Neural cell (in vitro differentiated cells): ENCODE measurements at regions not wholly inside any gene's neighbourhood (a gene's known extent, or its start where the extent isn't known, plus 50 kb on each side); places are given as distances from the start of the nearest gene placed in this dataset.

Experiments used
- CTCF ChIP-seq: fragments of 450-650 bp; IDR thresholded peaks from 2 replicates; pipeline ENCODE4 v1.5.1; 2014; ENCODE audit warnings: antibody characterized with exemption, mild to moderate bottlenecking, moderate library complexity; ENCODE audit not compliant: poor library complexity, severe bottlenecking
- EP300 ChIP-seq: fragments of 450-650 bp; conservative IDR thresholded peaks from 2 replicates; pipeline ENCODE4 v1.6.1; 2014; ENCODE audit warnings: antibody characterized with exemption, mild to moderate bottlenecking, moderate library complexity; ENCODE audit not compliant: poor library complexity, severe bottlenecking
- EZH2 ChIP-seq: fragments of 200-600, 300-800 bp; shearing (Covaris generic), sonication (generic); IDR thresholded peaks from 2 replicates; pipeline ENCODE4 v1.6.1; 2014; ENCODE audit warnings: antibody characterized with exemption, low read length, borderline replicate concordance, mild to moderate bottlenecking; ENCODE audit not compliant: insufficient read depth, poor library complexity, severe bottlenecking
- MXI1 ChIP-seq: fragments of 450-650 bp; conservative IDR thresholded peaks from 2 replicates; pipeline ENCODE4 v1.6.1; 2014; ENCODE audit warnings: antibody characterized with exemption, mild to moderate bottlenecking; ENCODE audit not compliant: poor library complexity, severe bottlenecking
- POLR2AphosphoS5 ChIP-seq: IDR thresholded peaks from 2 replicates; pipeline ENCODE4 v1.6.1; 2012
- RAD21 ChIP-seq: fragments of 450-650 bp; conservative IDR thresholded peaks from 2 replicates; pipeline ENCODE4 v1.6.1; 2014; ENCODE audit warnings: antibody characterized with exemption, mild to moderate bottlenecking, moderate library complexity
- REST ChIP-seq: IDR thresholded peaks from 2 replicates; pipeline ENCODE4 v1.6.1; 2012; ENCODE audit warnings: borderline replicate concordance
- TAF1 ChIP-seq: IDR thresholded peaks from 2 replicates; pipeline ENCODE4 v1.6.1; 2012; ENCODE audit warnings: low read depth

- TF ChIP-seq EZH2 (no peak), CTCF (no peak), REST (no peak), POLR2AphosphoS5 (no peak), EP300 (no peak), TAF1 (no peak), RAD21 (no peak), MXI1 (no peak)
Measured at GRCh38 chr15:29172742-29173725, 96.6 kb downstream of the NSMCE3 start.
